ENCODE measurements at regions not wholly inside any gene's neighbourhood (a gene's known extent, or its start where the extent isn't known, plus 50 kb on each side); places are given as distances from the start of the nearest gene placed in this dataset.

DNA sequence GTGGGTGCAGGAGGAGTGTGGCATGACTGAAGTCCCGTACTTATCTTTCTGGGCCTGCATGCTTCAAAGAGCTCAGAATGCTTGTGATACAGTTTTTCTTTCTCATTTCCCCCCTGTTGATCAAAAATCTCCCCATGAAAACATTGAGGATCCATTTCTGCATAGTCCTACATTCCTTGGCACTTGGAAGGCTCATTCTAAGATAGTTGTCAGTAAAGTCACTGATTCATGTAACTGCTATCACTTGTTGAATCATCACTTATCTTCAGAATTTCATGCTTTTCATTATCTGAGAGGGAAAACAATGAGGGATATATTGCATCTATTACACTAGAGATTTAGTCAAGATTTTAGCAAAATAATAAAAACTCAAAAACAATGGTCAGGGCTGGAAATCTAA is 1953.1 kb upstream of the CDH6 start:
- Histone ChIP-seq H3K4me3 (replicated peaks in 1 of 4; ENCODE audit: control extremely low read depth in 1 of 4, insufficient read depth in 1 of 4, low read depth in 3 of 4, low read length in 4 of 4) (no peak overlapping the region), H3K4me2 (ENCODE audit: extremely low read depth, insufficient read depth, low read length) (no peak overlapping the region), H4K20me1 (ENCODE audit: control insufficient read depth, extremely low read depth, insufficient read depth, low read length) (no peaks in the 10 kb centered on the region), H2AFZ (ENCODE audit: low read length) (no peak overlapping the region), H3K27ac (ENCODE audit: insufficient read depth, low read length) (no peak overlapping the region), H3K27me3 (ENCODE audit: control insufficient read depth, insufficient read depth, low read length) (no peaks in the 10 kb centered on the region), H3K9ac (ENCODE audit: insufficient read depth, low read length) (no peak overlapping the region), H3K9me3 (ENCODE audit: control insufficient read depth, insufficient read depth, low read depth, low read length) (no peaks in the 10 kb centered on the region), H3K79me2 (ENCODE audit: control insufficient read depth, insufficient read depth, low read length) (no peaks in the 10 kb centered on the region), H3K36me3 (ENCODE audit: control insufficient read depth, insufficient read depth, low read length) (no peaks in the 10 kb centered on the region), H3K4me1 (ENCODE audit: control insufficient read depth, extremely low read depth, insufficient read depth, low read length) (no peaks in the 10 kb centered on the region)
- TF ChIP-seq EZH2 (IDR thresholded peaks at IDR 0.05; ENCODE audit: low read length, missing control alignments) (no peak), CTCF (conservative IDR thresholded peaks at IDR 0.05 in 1 of 2, IDR thresholded peaks at IDR 0.05 in 1 of 2; ENCODE audit: low read depth in 1 of 2, low read length in 2 of 2) (no peak)
- DNase-seq (ENCODE audit: low read depth in 2 of 2): no peak

DNA sequence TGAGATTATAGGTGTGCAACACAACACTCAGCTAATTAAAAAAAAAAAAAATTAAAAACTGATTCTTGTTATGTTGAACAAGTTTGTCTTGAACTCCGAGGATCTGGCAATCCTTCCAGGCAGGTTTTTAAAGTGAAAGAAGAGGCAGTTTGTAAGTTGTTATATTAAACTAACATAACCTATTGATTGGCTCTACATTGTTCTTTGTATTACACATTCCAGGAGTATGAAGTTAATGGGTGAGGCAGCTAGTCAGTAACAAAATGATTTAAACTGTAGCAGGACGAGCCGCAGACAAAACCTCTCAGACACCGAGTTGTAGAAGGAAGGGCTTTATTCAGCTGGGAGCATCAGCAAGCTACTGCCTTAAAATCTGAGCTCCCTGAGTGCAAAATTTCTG is 1953.9 kb upstream of the CDH6 start:
- H3K36me3 ChIP-seq (ENCODE audit: control insufficient read depth, insufficient read depth, low read length): no peaks in the 10 kb centered on the region
- no peak overlapping the region for H3K4me3 ChIP-seq (replicated peaks in 1 of 4; ENCODE audit: control extremely low read depth in 1 of 4, insufficient read depth in 1 of 4, low read depth in 3 of 4, low read length in 4 of 4)
- no peaks in the 10 kb centered on the region for H3K27me3 ChIP-seq (ENCODE audit: control insufficient read depth, insufficient read depth, low read length)
- no peak overlapping the region for H3K27ac ChIP-seq (ENCODE audit: insufficient read depth, low read length)
- no peak overlapping the region for H2AFZ ChIP-seq (ENCODE audit: low read length)
- TF ChIP-seq CTCF (conservative IDR thresholded peaks at IDR 0.05 in 1 of 2, IDR thresholded peaks at IDR 0.05 in 1 of 2; ENCODE audit: low read depth in 1 of 2, low read length in 2 of 2) (no peak), EZH2 (IDR thresholded peaks at IDR 0.05; ENCODE audit: low read length, missing control alignments) (no peak)
- no peak for DNase-seq (ENCODE audit: low read depth in 2 of 2)
- no peaks in the 10 kb centered on the region for H4K20me1 ChIP-seq (ENCODE audit: control insufficient read depth, extremely low read depth, insufficient read depth, low read length)
- H3K79me2 ChIP-seq (ENCODE audit: control insufficient read depth, insufficient read depth, low read length): no peaks in the 10 kb centered on the region
- H3K4me1 ChIP-seq (ENCODE audit: control insufficient read depth, extremely low read depth, insufficient read depth, low read length): no peaks in the 10 kb centered on the region
- H3K9me3 ChIP-seq (ENCODE audit: control insufficient read depth, insufficient read depth, low read depth, low read length): no peaks in the 10 kb centered on the region
- H3K4me2 ChIP-seq (ENCODE audit: extremely low read depth, insufficient read depth, low read length): no peak overlapping the region
- no peak overlapping the region for H3K9ac ChIP-seq (ENCODE audit: insufficient read depth, low read length)

DNA sequence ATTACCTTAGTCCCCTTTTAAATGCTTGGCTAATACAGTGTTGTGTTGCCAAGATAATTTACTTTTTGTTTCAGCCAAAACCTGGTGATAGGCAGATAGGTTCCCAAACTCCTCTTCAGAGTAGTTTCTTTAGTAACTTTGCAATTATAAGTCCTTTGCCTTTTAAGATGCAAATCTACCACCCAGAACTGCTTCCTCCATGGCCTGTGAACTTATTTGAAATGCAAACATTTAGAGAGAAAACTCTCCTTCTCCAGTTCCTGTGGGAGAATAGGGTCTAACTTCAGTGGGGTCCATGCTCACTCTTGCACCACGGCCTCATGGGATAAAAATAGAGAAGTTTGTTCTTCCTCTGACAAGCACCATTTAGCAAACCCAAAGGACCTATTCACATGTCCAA is 1955.4 kb upstream of the CDH6 start:
- Histone ChIP-seq H3K4me1 (ENCODE audit: control insufficient read depth, extremely low read depth, insufficient read depth, low read length) (no peaks in the 10 kb centered on the region), H3K9me3 (ENCODE audit: control insufficient read depth, insufficient read depth, low read depth, low read length) (no peaks in the 10 kb centered on the region), H3K4me2 (ENCODE audit: extremely low read depth, insufficient read depth, low read length) (no peak overlapping the region), H4K20me1 (ENCODE audit: control insufficient read depth, extremely low read depth, insufficient read depth, low read length) (no peaks in the 10 kb centered on the region), H3K9ac (ENCODE audit: insufficient read depth, low read length) (no peak overlapping the region), H3K27me3 (ENCODE audit: control insufficient read depth, insufficient read depth, low read length) (no peaks in the 10 kb centered on the region), H3K79me2 (ENCODE audit: control insufficient read depth, insufficient read depth, low read length) (no peaks in the 10 kb centered on the region), H3K4me3 (replicated peaks in 1 of 4; ENCODE audit: control extremely low read depth in 1 of 4, insufficient read depth in 1 of 4, low read depth in 3 of 4, low read length in 4 of 4) (no peak overlapping the region), H2AFZ (ENCODE audit: low read length) (no peak overlapping the region), H3K27ac (ENCODE audit: insufficient read depth, low read length) (no peak overlapping the region), H3K36me3 (ENCODE audit: control insufficient read depth, insufficient read depth, low read length) (no peaks in the 10 kb centered on the region)
- DNase-seq (ENCODE audit: low read depth in 2 of 2): no peak
- TF ChIP-seq EZH2 (IDR thresholded peaks at IDR 0.05; ENCODE audit: low read length, missing control alignments) (no peak), CTCF (conservative IDR thresholded peaks at IDR 0.05 in 1 of 2, IDR thresholded peaks at IDR 0.05 in 1 of 2; ENCODE audit: low read depth in 1 of 2, low read length in 2 of 2) (no peak)

Data from fibroblast of lung (primary cell).